ENCODE measurements at regions not wholly inside any gene's neighbourhood (a gene's known extent, or its start where the extent isn't known, plus 50 kb on each side); places are given as distances from the start of the nearest gene placed in this dataset.

GRCh38 chr11:134908583-134908982 is 496.5 kb upstream of the B3GAT1 start:
- no peak for DNase-seq (ENCODE audit: low read depth in 2 of 2)

GRCh38 chr11:134907636-134908035 is 495.6 kb upstream of the B3GAT1 start:
- DNase-seq (ENCODE audit: low read depth in 2 of 2) = no peak

DNA sequence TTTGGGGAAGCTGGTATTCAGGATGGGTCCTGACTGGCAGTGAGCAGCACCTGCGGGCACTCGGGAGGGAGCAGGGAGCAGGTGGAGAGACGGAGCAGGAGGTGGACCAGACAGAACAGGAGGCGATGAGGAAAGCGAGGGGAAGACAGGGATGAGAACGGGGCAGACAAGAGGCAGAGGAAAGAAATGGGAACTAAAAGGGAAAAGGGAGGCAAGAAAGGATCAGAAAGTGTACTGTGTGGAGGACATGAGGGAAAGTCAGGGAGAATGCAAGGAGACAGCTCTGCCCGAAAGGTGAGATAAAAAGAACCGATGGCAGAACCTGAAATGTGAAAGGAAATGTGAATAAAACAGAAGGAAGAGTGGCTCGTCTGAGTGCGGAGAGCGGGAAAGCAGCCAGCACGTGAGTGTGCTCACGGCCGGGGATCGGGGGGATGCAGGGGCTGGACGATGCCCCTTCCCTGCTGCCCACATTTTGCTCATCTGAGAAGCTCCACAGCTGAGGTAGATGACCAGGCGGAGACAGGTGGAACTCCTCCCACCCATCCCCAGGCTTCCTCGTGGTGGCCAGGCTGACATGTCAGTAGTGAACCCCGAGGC is 494.4 kb upstream of the B3GAT1 start:
- no peak for DNase-seq (ENCODE audit: low read depth in 2 of 2)

GRCh38 chr11:134905928-134906327 is 493.9 kb upstream of the B3GAT1 start:
- no peak for DNase-seq (ENCODE audit: low read depth in 2 of 2)

DNA sequence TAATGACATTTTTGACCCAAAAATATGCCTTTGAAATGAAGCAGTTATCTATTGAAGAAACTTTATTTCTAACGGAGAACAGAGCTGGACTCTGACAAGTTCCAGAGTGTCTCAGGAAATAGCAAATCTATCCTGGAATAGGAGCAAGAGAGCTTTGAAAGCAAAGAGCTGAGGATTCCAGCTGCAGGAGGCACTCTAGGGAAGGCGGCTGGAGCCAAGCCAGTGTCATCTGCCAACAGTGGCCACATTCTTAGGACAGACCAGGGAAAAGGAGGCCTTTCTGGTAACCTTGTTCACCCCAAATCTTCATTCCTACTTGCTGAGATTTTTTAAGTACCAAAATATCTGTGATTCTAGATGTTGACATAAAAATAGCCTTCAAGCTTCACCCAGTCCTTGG is 493.5 kb upstream of the B3GAT1 start:
- DNase-seq (ENCODE audit: low read depth in 2 of 2) = no peak

DNA sequence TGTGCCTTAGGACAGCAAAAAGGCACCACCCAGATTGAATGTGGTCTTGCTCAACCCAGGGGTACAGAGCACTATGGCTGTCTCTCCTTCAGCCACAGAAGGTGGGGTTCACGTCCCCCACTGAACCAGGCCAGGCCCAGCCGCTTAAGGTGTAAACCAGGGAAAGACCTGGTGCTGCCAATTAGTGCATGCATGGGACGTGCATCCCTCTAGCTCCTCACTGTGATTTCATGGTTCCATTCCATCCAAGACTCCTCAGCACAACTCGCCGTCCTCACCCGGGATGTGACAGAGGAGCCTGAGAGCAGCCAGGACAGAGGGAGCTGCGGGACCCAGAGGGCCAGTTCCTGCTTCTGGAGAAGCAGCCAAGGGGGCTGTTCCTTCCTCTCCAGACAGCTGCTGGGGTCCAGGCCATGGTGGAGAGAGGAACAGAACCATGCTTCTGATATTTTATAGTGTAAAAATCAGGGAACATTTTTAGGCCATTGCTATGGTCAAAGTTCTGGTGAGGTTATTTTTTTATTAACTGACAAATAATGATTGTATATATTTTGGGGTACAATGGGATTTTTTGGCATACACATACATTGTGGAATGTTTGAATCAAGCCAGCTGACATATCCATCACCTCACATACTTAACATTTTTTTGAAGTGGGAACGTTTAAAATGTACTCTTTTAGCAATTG is 492.2 kb upstream of the B3GAT1 start:
- no peak for DNase-seq (ENCODE audit: low read depth in 2 of 2)

GRCh38 chr11:134901955-134902918 is 490.2 kb upstream of the B3GAT1 start:
- DNase-seq (ENCODE audit: low read depth in 2 of 2) = no peak

GRCh38 chr11:134901542-134901941 is 489.5 kb upstream of the B3GAT1 start:
- no peak for DNase-seq (ENCODE audit: low read depth in 2 of 2)

DNA sequence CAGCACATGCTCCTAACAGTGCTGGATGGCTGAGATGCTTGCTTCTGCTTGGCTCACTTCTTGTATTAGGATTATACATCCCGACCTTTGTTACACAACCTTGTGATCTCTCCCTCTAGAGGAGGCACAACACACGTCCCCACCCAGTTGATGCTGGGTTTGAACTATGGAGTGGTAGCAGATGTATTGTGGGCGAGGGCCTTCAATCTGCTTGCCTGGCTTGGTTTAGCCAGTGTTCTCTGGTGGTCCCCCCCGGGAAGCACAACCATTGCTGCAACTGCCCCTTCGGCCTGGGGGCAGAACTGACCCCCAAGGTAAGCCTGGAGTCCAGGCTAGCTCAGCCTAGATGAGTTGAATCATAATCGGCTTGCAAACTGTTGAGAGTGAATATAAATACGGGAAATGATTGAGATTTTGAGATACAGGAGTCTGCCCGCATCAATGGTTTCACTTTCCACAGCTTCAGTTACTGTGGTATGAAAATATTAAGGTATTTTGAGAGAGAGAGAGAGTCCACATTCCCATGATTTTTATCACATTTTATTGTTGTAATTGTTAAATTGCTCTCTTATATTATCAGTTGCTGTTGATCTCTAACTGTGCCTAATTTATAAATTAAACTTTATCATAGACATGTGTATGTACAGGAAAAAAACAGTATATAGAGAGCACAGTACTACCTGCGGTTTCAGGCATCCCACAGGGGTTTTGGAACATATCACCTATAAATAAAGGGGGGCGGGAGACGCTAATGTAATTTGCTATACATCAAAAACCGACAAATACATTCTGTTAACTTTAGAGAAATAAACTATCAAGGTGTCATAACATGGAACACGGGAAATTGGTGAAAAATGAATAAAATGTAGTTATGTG is 482.0 kb upstream of the B3GAT1 start:
- DNase-seq (ENCODE audit: low read depth in 2 of 2) = no peak

- DNase-seq (ENCODE audit: low read depth in 2 of 2) = no peak
Measured at GRCh38 chr11:134890446-134890845, 478.4 kb upstream of the B3GAT1 start.

DNA sequence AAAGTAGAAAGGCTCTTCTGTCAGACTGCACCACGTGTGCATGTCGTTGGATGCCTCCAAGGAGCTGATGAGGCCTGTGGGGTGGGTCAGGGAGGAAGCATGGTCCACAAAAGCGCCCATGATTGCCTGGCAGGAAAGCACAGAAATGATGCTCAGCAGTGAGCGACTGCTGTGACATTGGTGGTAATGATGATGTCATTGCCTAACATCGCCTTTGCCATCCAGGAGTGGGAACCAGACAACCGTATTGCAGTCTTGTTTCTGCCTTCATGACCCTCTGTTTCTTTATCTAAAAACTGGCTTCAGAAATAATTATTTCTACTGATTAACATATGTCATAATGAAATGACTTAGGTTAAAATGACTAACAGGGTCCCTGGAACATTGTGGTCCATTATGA is 477.8 kb upstream of the B3GAT1 start:
- no peak for DNase-seq (ENCODE audit: low read depth in 2 of 2)

DNA sequence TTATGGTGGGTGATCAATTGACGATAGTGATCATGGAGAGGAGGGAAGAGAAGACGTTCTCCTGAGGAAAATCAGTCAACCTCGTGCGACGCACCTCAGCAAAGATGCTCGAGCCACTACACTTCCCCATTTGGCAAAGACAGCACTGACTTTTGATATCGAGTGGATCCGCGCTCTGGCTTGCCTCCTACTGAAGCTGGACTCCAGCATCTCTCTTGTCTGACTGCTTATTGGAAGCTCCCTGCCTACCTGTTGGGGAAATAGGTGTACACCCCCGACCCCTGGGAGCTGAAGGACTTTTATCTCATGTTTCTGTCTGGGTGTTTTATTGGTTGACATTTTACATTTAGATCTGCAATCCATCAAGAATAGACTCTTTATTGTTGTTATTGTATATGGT is 476.8 kb upstream of the B3GAT1 start:
- no peak for DNase-seq (ENCODE audit: low read depth in 2 of 2)

DNA sequence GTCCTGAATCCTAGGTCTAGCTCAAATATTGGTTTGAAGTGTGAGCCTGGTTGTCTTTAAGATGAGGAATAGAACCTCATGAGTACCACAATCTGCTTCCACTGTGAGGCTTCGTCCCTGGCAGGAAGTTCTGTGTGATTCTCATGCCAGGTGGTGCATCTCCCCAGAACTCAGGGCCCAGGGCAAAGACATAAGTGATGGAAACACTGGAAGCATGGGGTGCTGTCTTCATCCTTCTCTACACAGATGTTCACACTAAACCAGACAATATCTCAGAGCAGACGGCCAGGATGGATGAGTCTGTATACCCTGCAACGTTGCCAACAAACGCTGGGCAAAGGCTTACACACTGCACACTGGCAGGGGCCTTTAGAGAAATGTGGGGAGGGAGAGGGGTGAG is 475.9 kb upstream of the B3GAT1 start:
- DNase-seq (ENCODE audit: low read depth in 2 of 2) = no peak

DNA sequence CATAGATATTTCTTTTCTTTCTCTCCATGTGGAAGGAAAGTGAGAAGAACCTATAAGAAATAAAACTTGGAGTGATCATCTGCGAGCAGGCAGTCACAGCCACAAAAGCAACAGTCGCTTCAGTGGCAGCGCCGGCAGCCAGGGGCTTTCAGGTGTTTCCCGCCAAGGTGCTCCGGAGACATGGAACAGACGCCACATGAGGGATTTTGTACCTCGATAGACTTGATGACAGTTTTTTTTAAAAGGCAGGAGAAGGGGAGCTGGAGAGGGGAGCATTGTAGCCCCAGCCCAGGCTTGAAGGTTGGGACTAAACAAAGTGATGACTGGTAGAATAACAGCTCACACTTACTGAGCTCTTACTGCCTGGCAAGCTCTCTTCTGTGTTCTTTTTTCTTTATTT is 471.4 kb upstream of the B3GAT1 start:
- no peak for DNase-seq (ENCODE audit: low read depth in 2 of 2)

DNA sequence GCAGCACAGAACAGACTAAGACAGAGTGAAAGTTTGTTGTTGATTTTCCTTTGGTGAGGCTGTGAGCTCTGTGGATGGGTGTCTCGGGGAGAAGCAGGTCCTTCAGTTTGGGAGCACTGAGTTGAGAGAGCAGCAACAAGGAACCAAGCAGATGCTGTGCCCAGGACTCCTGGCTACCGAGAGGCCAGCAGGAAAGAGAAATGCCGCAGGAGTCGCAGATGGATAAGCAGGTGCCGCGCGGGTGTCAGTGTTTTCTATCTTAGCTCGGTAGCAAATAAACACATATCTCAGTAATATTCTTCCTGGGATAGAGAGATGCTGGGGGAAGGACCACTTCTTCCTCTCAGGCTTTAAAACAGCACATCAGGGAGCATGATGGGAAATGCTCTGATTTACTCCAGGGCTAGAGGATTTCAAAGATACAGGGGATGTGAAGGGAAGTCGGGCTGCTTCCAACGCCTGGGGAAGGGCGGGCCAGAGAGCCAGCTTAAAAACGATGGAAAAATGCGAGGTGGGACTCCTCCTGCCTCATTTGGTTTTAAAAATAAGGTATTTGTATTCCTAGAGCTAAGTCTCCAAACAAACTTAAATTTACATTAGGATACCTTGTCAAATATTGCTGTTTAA is 470.7 kb upstream of the B3GAT1 start:
- no peak for DNase-seq (ENCODE audit: low read depth in 2 of 2)

DNA sequence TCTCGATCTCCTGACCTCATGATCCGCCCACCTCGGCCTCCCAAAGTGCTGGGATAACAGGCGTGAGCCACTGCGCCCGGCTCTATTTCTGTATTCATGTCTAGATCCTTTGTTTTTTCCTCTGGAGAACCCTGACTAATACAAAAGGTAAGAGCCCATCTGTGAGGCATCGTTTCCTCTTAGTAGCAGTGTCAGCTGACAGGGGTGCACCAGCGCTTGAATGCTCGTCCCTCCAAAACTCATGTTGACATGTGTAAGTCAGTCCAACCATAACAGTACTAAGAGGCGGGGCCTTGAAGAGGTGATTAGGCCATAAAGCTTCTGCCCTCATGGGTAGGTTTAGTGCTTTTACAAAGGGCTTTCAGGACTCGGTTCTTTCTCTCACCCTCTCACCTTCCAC is 470.1 kb upstream of the B3GAT1 start:
- no peak for DNase-seq (ENCODE audit: low read depth in 2 of 2)

DNA sequence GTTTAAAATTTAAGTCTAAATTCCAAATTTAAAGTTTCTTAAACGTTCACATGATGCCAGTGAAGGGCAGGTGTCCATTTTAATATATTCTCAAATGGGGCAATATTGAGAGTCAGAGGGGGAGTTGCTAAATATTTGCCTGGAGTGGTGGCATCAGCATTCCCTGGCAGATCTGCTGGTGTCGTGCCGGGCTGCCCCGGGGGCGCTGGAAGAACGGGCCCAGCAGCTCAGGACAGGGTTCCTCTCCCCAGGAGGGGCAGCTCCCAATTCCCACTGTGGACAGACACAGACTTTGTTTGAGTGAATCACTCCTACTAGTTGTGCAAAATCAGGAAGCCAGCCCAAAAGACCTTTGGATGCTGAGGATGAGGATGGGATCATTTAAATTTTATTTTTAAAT is 468.7 kb upstream of the B3GAT1 start:
- no peak for DNase-seq (ENCODE audit: low read depth in 2 of 2)

- no peak for DNase-seq (ENCODE audit: low read depth in 2 of 2)
Measured at GRCh38 chr11:134879931-134880330, 467.9 kb upstream of the B3GAT1 start.

DNA sequence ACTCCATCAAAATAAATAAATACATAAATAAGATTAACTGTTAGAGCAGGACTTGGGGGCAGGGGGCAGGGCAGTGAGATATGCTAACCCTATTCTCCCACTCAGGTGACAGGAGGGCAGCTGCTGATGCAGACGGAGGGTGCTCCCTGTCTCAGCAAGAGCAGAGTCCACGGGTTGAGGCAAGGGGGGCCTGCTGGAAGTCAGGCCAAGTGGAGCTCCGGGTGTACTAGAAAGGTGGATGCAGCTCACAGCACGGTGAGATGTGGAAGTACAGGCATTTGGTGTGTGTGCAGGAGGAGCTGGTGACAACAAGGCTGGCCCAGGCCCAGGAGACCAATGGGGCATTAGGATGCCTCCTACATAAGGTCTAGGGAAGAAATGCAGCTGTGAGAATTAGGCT is 467.3 kb upstream of the B3GAT1 start:
- no peak for DNase-seq (ENCODE audit: low read depth in 2 of 2)

GRCh38 chr11:134878785-134879184 is 466.7 kb upstream of the B3GAT1 start:
- no peak for DNase-seq (ENCODE audit: low read depth in 2 of 2)

- DNase-seq (ENCODE audit: low read depth in 2 of 2) = no peak
Measured at GRCh38 chr11:134876226-134876625, 464.2 kb upstream of the B3GAT1 start.
